Left lung (tissue), 4 donors: ENCODE measurements at regions not wholly inside any gene's neighbourhood (a gene's known extent, or its start where the extent isn't known, plus 50 kb on each side); places are given as distances from the start of the nearest gene placed in this dataset.

Source experiments
- ATAC-seq: fragments of 200-7000 bp; cut with Tn5 transposase; one replicate; pipeline ENCODE4 v1.9.1; 2020; ENCODE audit warnings: moderate library complexity
- DNase-seq, 4 donors: peaks; one replicate each; pipeline ENCODE4 v3.0.0-alpha.2; 2013 to 2020
- H3K27ac ChIP-seq, 2 donors: fragments of 200-600 bp; sonication (generic) in 1 of 2; one replicate each; pipeline versions ENCODE4 v1.5.0 to v1.8.0; 2020 to 2021
- H3K27me3 ChIP-seq, 2 donors: fragments of 200-600 bp; sonication (generic) in 1 of 2; one replicate each; pipeline versions ENCODE4 v1.5.0 to v1.8.0; 2020 to 2021
- H3K36me3 ChIP-seq, 2 donors: fragments of 200-600 bp; sonication (generic) in 1 of 2; one replicate each; pipeline versions ENCODE4 v1.5.0 to v1.8.0; 2020 to 2021
- H3K4me1 ChIP-seq, 2 donors: fragments of 200-600 bp; one replicate each; pipeline ENCODE4 v1.8.0; 2021
- H3K4me3 ChIP-seq, 2 donors: fragments of 200-600 bp; sonication (generic) in 1 of 2; one replicate each; pipeline versions ENCODE4 v1.5.0 to v1.8.0; 2020 to 2021; ENCODE audit warnings: mild to moderate bottlenecking in 1 of 2
- H3K9me3 ChIP-seq, 2 donors: fragments of 200-600 bp; sonication (generic) in 1 of 2; one replicate each; pipeline versions ENCODE4 v1.5.0 to v1.8.0; 2020 to 2021
- intact Hi-C, 2 donors: fragments of 100-400 bp; cut with DNase I; formaldehyde crosslinking; loops; one replicate each; pipeline versions ENCODE4 v1.11.2 to v1.14.2; 2022
- TF ChIP-seq, protein P1 (sequence below), 2 donors: fragments of 200-600 bp; sonication (generic) in 1 of 2; IDR thresholded peaks; one replicate each; pipeline versions ENCODE4 v1.5.0 to v1.8.0; 2021; ENCODE audit warnings: antibody characterized with exemption in 2 of 2
- donor health status: DM: no; HTN: yes; CAD: no.
- donor health status: DM: no; HTN: no; CAD: no.

DNA sequence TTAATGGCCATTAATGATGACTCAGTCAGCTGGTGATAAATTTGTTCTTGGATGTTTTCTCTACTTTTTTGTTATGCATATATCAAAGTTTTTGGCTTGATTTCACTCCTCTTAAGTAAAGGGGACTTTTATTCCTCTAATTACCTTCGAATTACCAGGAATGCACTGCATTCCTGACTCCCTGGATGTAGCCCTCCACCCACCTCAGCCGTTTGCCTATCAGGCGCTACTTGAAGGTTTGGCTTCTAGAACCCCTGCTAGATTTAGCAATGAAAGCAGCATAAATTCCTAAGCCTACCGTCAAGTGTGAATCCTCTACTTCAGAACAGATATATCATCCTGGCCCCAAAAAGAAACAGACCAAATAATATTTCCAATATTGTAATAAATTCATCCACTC, 387.8 kb upstream of the ADGRL2 start:
- H3K36me3 ChIP-seq, result no peaks in the 10 kb centered on the region
- TF ChIP-seq, protein P1, sequence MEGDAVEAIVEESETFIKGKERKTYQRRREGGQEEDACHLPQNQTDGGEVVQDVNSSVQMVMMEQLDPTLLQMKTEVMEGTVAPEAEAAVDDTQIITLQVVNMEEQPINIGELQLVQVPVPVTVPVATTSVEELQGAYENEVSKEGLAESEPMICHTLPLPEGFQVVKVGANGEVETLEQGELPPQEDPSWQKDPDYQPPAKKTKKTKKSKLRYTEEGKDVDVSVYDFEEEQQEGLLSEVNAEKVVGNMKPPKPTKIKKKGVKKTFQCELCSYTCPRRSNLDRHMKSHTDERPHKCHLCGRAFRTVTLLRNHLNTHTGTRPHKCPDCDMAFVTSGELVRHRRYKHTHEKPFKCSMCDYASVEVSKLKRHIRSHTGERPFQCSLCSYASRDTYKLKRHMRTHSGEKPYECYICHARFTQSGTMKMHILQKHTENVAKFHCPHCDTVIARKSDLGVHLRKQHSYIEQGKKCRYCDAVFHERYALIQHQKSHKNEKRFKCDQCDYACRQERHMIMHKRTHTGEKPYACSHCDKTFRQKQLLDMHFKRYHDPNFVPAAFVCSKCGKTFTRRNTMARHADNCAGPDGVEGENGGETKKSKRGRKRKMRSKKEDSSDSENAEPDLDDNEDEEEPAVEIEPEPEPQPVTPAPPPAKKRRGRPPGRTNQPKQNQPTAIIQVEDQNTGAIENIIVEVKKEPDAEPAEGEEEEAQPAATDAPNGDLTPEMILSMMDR (IDR thresholded peaks at IDR 0.05), result no peak
- intact Hi-C loops, result no loop called here
- peak overlapping the region in 1 of 2 donors; percentile 3 for H3K27ac ChIP-seq
- no peaks in the 10 kb centered on the region for H3K9me3 ChIP-seq
- H3K27me3 ChIP-seq, result no peaks in the 10 kb centered on the region
- ATAC-seq (no peak), DNase-seq (no peak)
- no peak overlapping the region for H3K4me3 ChIP-seq
- H3K4me1 ChIP-seq, result peaks cover 0 to 3% of the 10 kb centered on the region in 2 donors

DNA sequence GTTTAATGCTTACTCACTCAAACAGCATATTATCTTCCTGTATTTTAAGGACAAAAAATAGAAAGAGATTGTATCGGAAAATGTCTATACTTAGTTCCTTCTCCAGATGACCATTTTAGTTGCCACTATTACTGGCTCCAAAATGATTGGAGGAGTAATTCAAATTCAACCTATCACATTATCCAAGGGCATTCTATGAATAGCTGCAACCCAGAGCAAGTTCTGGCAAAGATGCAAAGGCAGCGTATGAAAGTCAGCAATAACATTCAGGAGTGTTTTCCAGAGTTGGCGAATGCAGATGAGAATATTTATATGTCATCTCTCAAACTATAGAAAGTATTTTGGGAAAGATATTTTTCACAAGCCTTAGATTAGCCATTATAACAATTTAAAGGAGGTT, 389.8 kb upstream of the ADGRL2 start:
- Histone ChIP-seq H3K9me3 (no peaks in the 10 kb centered on the region), H3K36me3 (no peaks in the 10 kb centered on the region), H3K27me3 (no peaks in the 10 kb centered on the region), H3K4me3 (no peak overlapping the region), H3K4me1 (peaks cover 0 to 19% of the 10 kb centered on the region in 2 donors), H3K27ac (no peak overlapping the region)
- TF ChIP-seq, protein P1 (IDR thresholded peaks at IDR 0.05), result no peak
- intact Hi-C loops, result no loop called here
- DNase-seq, result no peak
- ATAC-seq, result no peak

GRCh38 chr1:81410351-81410750, 390.4 kb upstream of the ADGRL2 start:
- peaks cover 0 to 19% of the 10 kb centered on the region in 2 donors for H3K4me1 ChIP-seq
- H3K27ac ChIP-seq, result no peak overlapping the region
- no peaks in the 10 kb centered on the region for H3K27me3 ChIP-seq
- no peak overlapping the region for H3K4me3 ChIP-seq
- DNase-seq (no peak), ATAC-seq (no peak)
- intact Hi-C loops, result no loop called here
- H3K36me3 ChIP-seq, result no peaks in the 10 kb centered on the region
- no peaks in the 10 kb centered on the region for H3K9me3 ChIP-seq
- TF ChIP-seq, protein P1 (IDR thresholded peaks at IDR 0.05), result no peak

DNA sequence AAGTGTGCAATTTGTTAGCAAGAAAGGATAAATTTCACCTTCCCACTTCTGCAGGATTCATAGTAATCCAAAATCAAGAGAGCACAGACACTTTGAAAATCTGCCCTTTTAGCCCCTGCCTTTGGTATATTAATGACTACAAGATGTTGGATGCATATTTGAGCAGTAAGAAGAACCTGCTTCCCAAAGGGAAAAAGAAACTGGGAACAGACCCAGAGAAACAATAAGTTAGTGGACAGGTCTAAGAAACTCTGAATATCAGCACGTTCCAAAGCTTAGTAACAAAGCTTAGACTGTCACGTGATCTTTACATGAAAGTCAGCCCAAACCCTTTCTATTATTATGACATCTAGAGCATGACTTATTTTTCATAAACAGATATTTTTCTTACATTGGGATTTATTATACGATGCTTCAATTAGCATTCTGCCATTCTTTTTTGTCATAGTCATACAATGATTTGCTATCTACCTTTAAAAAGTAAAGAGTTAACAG, 390.9 kb upstream of the ADGRL2 start:
- Histone ChIP-seq H3K4me3 (no peak overlapping the region), H3K27me3 (no peaks in the 10 kb centered on the region), H3K36me3 (no peaks in the 10 kb centered on the region), H3K4me1 (peaks cover 0 to 19% of the 10 kb centered on the region in 2 donors), H3K27ac (no peak overlapping the region), H3K9me3 (no peaks in the 10 kb centered on the region)
- intact Hi-C loops, result no loop called here
- TF ChIP-seq, protein P1 (IDR thresholded peaks at IDR 0.05), result no peak
- no peak for DNase-seq
- ATAC-seq, result no peak

DNA sequence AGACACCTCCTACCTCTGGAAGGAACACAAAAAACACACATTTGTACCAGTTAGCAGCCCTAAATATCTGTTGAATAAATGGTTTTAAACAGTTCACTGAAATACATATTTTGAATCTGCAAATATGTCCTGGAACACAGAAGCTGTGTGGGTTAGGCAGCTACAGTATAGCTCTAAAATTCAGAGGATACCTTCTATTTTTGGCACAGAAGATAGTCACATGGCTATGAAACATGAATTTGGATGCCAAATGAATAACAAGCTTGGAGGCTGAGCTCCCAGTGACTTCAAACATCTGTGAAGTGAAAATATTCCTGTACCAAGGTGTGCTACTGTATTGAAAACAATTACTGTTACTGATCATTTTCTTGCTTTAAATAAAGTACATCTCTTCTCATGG, 391.5 kb upstream of the ADGRL2 start:
- peaks cover 0 to 19% of the 10 kb centered on the region in 2 donors for H3K4me1 ChIP-seq
- no peak for ATAC-seq
- intact Hi-C loops, result no loop called here

More for the DNA sequence above, 391.5 kb upstream of the ADGRL2 start:
- Histone ChIP-seq H3K27ac (no peak overlapping the region), H3K4me3 (no peak overlapping the region), H3K9me3 (no peaks in the 10 kb centered on the region), H3K27me3 (no peaks in the 10 kb centered on the region), H3K36me3 (no peaks in the 10 kb centered on the region)
- TF ChIP-seq, protein P1 (IDR thresholded peaks at IDR 0.05), result no peak
- DNase-seq, result no peak
